HCT116 (cell line): ENCODE measurements at regions not wholly inside any gene's neighbourhood (a gene's known extent, or its start where the extent isn't known, plus 50 kb on each side); places are given as distances from the start of the nearest gene placed in this dataset.

Experiments used
- ATAC-seq: fragments of 200-7000 bp; cut with Tn5 transposase; 2 replicates; pipeline ENCODE4 v1.9.1; 2020; ENCODE audit warnings: mild to moderate bottlenecking, moderate library complexity
- BruUV-seq: library from RNA; stranded (reverse); fragments of 400-500 nt; replicated peaks from 2 replicates; lab custom pipeline; 2021; lab: Mats Ljungman, UMichigan
- CTCF ChIA-PET: fragments of 300-600 bp; sonication (Branson Sonifier 250); formaldehyde crosslinking; loops from one replicate; lab custom pipeline; 2021; ENCODE audit warnings: antibody characterized with exemption; lab: Charles Lee
- POLR2A ChIA-PET: fragments of 300-600, 350-600 bp; sonication (Branson Sonifier 250); formaldehyde crosslinking; loops from one replicate; lab custom pipeline; 2021; ENCODE audit warnings: antibody characterized with exemption; lab: Charles Lee
- RAD21 ChIA-PET, 2 experiments: fragments of 300-600 bp; sonication (Branson Sonifier 250); formaldehyde crosslinking; loops; one replicate each; lab custom pipeline; 2023; ENCODE audit warnings: low total read pairs in 2 of 2; ENCODE audit not compliant: uncharacterized antibody in 2 of 2, unreplicated experiment in 2 of 2, low non-redundant PET in 1 of 2; lab: Charles Lee
- DNase-seq: peaks from one replicate; pipeline ENCODE4 v3.0.0-alpha.2; 2010; ENCODE audit warnings: low read depth, low spot score
- H2AFZ ChIP-seq: fragments of 200-600 bp; shearing (Covaris generic), sonication (generic); 2 replicates; pipeline ENCODE4 v1.6.1; 2017; ENCODE audit warnings: low read depth, mixed run types, mixed read lengths, antibody characterized with exemption, low read length; ENCODE audit not compliant: poor library complexity, severe bottlenecking
- H3K27ac ChIP-seq: 2 replicates; pipeline ENCODE4 v1.5.1; 2012; ENCODE audit warnings: low read depth, low read length
- H3K27me3 ChIP-seq: fragments of 200-600 bp; sonication (generic); 2 replicates; pipeline ENCODE4 v1.6.1; 2016; ENCODE audit warnings: mixed run types, low read length, mixed read lengths; ENCODE audit not compliant: insufficient read depth
- H3K36me3 ChIP-seq, 2 experiments: fragments of 200-500 bp in 1 of 2; fragments of 200-600 bp in 1 of 2; sonication (Bioruptor generic) in 1 of 2; sonication (generic) in 1 of 2; 2 replicates each; pipeline versions ENCODE4 v1.5.1 to v1.6.1; 2014 to 2016; ENCODE audit warnings: low read length in 2 of 2, inconsistent platforms in 1 of 2, mixed read lengths in 1 of 2, mixed run types in 1 of 2; ENCODE audit not compliant: insufficient read depth in 2 of 2, control insufficient read depth in 1 of 2
- H3K4me1 ChIP-seq, 2 experiments: fragments of 200-600 bp in 1 of 2; sonication (generic) in 1 of 2; 2 replicates each; pipeline versions ENCODE4 v1.5.1 to v1.6.1; 2012 to 2017; ENCODE audit warnings: low read length in 2 of 2, inconsistent platforms in 1 of 2, mild to moderate bottlenecking in 1 of 2, mixed read lengths in 1 of 2, mixed run types in 1 of 2, moderate library complexity in 1 of 2; ENCODE audit not compliant: insufficient read depth in 2 of 2, control insufficient read depth in 1 of 2
- H3K4me2 ChIP-seq: fragments of 200-600 bp; sonication (generic); 2 replicates; pipeline ENCODE4 v1.6.1; 2017; ENCODE audit warnings: mixed run types, low read length, mixed read lengths
- H3K4me3 ChIP-seq, 2 experiments: fragments of 200-600 bp in 1 of 2; sonication (generic) in 1 of 2; replicated peaks in 1 of 2; 2 replicates each; pipeline ENCODE4 v1.5.1; 2011 to 2016; ENCODE audit warnings: low read length in 2 of 2, control low read depth in 1 of 2, low read depth in 1 of 2, mild to moderate bottlenecking in 1 of 2, mixed read lengths in 1 of 2, mixed run types in 1 of 2
- H3K79me2 ChIP-seq: fragments of 200-600 bp; sonication (generic); 2 replicates; pipeline ENCODE4 v1.6.1; 2017; ENCODE audit warnings: mild to moderate bottlenecking, mixed run types, low read length, moderate library complexity, mixed read lengths; ENCODE audit not compliant: insufficient read depth
- H3K9ac ChIP-seq: fragments of 200-600 bp; sonication (generic); 2 replicates; pipeline ENCODE4 v1.6.1; 2016; ENCODE audit warnings: low read length, mixed read lengths
- H3K9me2 ChIP-seq: fragments of 200-600 bp; sonication (generic), shearing (Covaris generic); 2 replicates; pipeline ENCODE4 v1.6.1; 2017; ENCODE audit warnings: mixed run types, mild to moderate bottlenecking, moderate library complexity; ENCODE audit not compliant: insufficient read depth
- H3K9me3 ChIP-seq, 2 experiments: fragments of 200-500 bp in 1 of 2; fragments of 200-600 bp in 1 of 2; sonication (Bioruptor generic) in 1 of 2; sonication (generic) in 1 of 2; 2 replicates each; pipeline ENCODE4 v1.6.1; 2014 to 2017; ENCODE audit warnings: low read length in 2 of 2, mixed read lengths in 2 of 2, inconsistent platforms in 1 of 2, low read depth in 1 of 2, mild to moderate bottlenecking in 1 of 2, mixed run types in 1 of 2, moderate library complexity in 1 of 2; ENCODE audit not compliant: control insufficient read depth in 1 of 2, insufficient read depth in 1 of 2
- H4K20me1 ChIP-seq: fragments of 200-600 bp; sonication (generic), shearing (Covaris generic); 2 replicates; pipeline ENCODE4 v1.6.1; 2017; ENCODE audit warnings: mixed run types, mild to moderate bottlenecking, moderate library complexity; ENCODE audit not compliant: insufficient read depth
- ATF3 ChIP-seq: IDR thresholded peaks from 2 replicates; pipeline ENCODE4 v1.6.1; 2012
- CBX3 ChIP-seq: IDR thresholded peaks from 2 replicates; pipeline ENCODE4 v1.6.1; 2012; ENCODE audit warnings: low read depth
- EGR1 ChIP-seq: IDR thresholded peaks from 2 replicates; pipeline ENCODE4 v1.6.1; 2012; ENCODE audit warnings: low read depth
- EZH2 ChIP-seq: fragments of 200-600 bp; sonication (generic); IDR thresholded peaks from 2 replicates; pipeline ENCODE4 v1.6.1; 2017; ENCODE audit warnings: antibody characterized with exemption, mixed run types
- EZH2phosphoT487 ChIP-seq: fragments of 200-600 bp; IDR thresholded peaks from 2 replicates; pipeline ENCODE4 v1.6.1; 2018; ENCODE audit warnings: antibody characterized with exemption, borderline replicate concordance
- FOSL1 ChIP-seq: IDR thresholded peaks from 2 replicates; pipeline ENCODE4 v1.6.1; 2012; ENCODE audit warnings: low read depth
- POLR2A ChIP-seq: IDR thresholded peaks from 2 replicates; pipeline ENCODE4 v1.7.0; 2011; ENCODE audit warnings: borderline replicate concordance; ENCODE audit not compliant: insufficient read depth, insufficient read length; ENCODE audit errors: extremely low read depth
- RAD21 ChIP-seq: IDR thresholded peaks from 2 replicates; pipeline ENCODE4 v1.6.1; 2012; ENCODE audit warnings: low read depth, mild to moderate bottlenecking
- SIN3A ChIP-seq: IDR thresholded peaks from 2 replicates; pipeline ENCODE4 v1.6.1; 2012; ENCODE audit warnings: low read depth
- SP1 ChIP-seq: IDR thresholded peaks from 2 replicates; pipeline ENCODE4 v1.6.1; 2012; ENCODE audit warnings: low read depth
- SRF ChIP-seq: IDR thresholded peaks from 2 replicates; pipeline ENCODE4 v1.6.1; 2012; ENCODE audit warnings: low read depth
- TCF7L2 ChIP-seq: IDR thresholded peaks from 2 replicates; pipeline ENCODE4 v1.7.0; 2011; ENCODE audit warnings: borderline replicate concordance, inconsistent platforms; ENCODE audit not compliant: insufficient read depth, insufficient read length; ENCODE audit errors: extremely low read depth
- YY1 ChIP-seq: IDR thresholded peaks from 2 replicates; pipeline ENCODE4 v1.6.1; 2011; ENCODE audit warnings: low read length, low read depth, moderate library complexity, mild to moderate bottlenecking; ENCODE audit not compliant: insufficient replicate concordance; ENCODE audit errors: extremely low read depth
- ZBTB33 ChIP-seq: IDR thresholded peaks from 2 replicates; pipeline ENCODE4 v1.6.1; 2011; ENCODE audit warnings: mild to moderate bottlenecking, low read length, moderate library complexity; ENCODE audit not compliant: insufficient replicate concordance; ENCODE audit errors: extremely low read depth
- ZFX ChIP-seq: fragments of 450-650 bp; IDR thresholded peaks from 2 replicates; pipeline ENCODE4 v1.6.1; 2017
- ZNF274 ChIP-seq: fragments of 200-500 bp; sonication (Bioruptor generic); IDR thresholded peaks from 2 replicates; pipeline ENCODE4 v1.6.1; 2014; ENCODE audit warnings: mild to moderate bottlenecking, low read depth, low read length, inconsistent platforms
- intact Hi-C: fragments of 100-400 bp; cut with micrococcal nuclease; formaldehyde crosslinking; loops from 2 replicates; pipeline ENCODE4 v1.10.0; 2022
- TF ChIP-seq, protein P1 (sequence below): IDR thresholded peaks from 2 replicates; pipeline ENCODE4 v1.6.1; 2012; ENCODE audit warnings: low read depth
- TF ChIP-seq, protein P2 (sequence below): IDR thresholded peaks from 2 replicates; pipeline ENCODE4 v1.6.1; 2012

DNA sequence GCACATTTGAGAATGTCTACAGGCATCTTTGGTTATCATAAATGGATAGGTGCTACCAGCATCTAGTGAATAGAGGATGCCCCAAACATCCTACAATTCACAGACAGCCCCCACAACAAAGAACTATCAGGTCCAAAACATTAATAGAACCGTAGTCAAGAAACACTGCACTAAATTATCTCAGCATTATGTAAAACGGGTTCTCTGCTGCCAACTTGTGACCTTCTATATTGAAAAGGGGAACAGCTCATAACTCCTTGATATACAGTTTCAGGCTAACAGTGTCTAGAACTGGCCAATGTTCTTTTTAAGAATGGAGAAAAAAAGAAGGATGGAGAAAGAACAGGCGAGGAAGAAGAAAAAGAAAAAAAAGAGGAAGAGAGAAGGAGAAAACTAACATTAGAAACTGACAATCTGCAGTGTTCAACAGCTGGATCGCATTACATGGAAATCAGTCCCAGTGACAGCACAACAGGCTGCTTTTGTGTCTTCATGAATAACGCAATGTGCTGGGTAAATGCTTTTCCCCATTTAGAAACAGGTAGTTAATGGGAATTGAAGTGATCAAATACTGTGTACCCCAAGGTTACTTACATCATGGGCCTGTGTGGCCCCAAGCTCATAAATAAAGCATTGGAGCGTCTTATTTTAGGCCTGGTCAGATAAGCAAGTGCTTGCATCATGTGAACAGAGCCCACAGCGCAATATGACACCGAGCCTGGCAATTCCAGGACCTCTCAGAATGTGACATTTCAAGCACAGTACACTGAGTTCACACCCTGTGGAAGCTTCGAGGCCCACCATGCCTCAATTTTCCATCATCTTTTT, 339.5 kb downstream of the DHX15 start:
- Histone ChIP-seq H3K36me3 (no peaks in the 10 kb centered on the region), H2AFZ (no peak overlapping the region), H3K79me2 (no peaks in the 10 kb centered on the region), H3K4me3 (no peak overlapping the region), H3K9me2 (no peaks in the 10 kb centered on the region), H3K27me3 (no peaks in the 10 kb centered on the region), H3K9me3 (no peaks in the 10 kb centered on the region), H3K4me1 (no peaks in the 10 kb centered on the region), H4K20me1 (no peaks in the 10 kb centered on the region), H3K4me2 (no peak overlapping the region), H3K27ac (no peak overlapping the region), H3K9ac (no peak overlapping the region)
- intact Hi-C loops: no loop called here
- ChIA-PET CTCF (no interaction called here), POLR2A (no interaction called here), RAD21 (no interaction called here)
- ATAC-seq: no peak
- TF ChIP-seq ZBTB33 (no peak), ZNF274 (no peak), RAD21 (no peak), SRF (no peak), TCF7L2 (no peak), POLR2A (no peak), ATF3 (no peak), EZH2phosphoT487 (no peak), YY1 (no peak), ZFX (no peak), CBX3 (no peak), EZH2 (no peak), FOSL1 (no peak), EGR1 (no peak), SIN3A (no peak), SP1 (no peak)
- TF ChIP-seq, protein P1, sequence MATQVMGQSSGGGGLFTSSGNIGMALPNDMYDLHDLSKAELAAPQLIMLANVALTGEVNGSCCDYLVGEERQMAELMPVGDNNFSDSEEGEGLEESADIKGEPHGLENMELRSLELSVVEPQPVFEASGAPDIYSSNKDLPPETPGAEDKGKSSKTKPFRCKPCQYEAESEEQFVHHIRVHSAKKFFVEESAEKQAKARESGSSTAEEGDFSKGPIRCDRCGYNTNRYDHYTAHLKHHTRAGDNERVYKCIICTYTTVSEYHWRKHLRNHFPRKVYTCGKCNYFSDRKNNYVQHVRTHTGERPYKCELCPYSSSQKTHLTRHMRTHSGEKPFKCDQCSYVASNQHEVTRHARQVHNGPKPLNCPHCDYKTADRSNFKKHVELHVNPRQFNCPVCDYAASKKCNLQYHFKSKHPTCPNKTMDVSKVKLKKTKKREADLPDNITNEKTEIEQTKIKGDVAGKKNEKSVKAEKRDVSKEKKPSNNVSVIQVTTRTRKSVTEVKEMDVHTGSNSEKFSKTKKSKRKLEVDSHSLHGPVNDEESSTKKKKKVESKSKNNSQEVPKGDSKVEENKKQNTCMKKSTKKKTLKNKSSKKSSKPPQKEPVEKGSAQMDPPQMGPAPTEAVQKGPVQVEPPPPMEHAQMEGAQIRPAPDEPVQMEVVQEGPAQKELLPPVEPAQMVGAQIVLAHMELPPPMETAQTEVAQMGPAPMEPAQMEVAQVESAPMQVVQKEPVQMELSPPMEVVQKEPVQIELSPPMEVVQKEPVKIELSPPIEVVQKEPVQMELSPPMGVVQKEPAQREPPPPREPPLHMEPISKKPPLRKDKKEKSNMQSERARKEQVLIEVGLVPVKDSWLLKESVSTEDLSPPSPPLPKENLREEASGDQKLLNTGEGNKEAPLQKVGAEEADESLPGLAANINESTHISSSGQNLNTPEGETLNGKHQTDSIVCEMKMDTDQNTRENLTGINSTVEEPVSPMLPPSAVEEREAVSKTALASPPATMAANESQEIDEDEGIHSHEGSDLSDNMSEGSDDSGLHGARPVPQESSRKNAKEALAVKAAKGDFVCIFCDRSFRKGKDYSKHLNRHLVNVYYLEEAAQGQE: no peak
- TF ChIP-seq, protein P2, sequence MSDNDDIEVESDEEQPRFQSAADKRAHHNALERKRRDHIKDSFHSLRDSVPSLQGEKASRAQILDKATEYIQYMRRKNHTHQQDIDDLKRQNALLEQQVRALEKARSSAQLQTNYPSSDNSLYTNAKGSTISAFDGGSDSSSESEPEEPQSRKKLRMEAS: no peak
- BruUV-seq: no TSS peak
- no peak for DNase-seq
